GM19467 (cell line): ENCODE measurements at regions not wholly inside any gene's neighbourhood (a gene's known extent, or its start where the extent isn't known, plus 50 kb on each side); places are given as distances from the start of the nearest gene placed in this dataset.

Experiments used
- ATAC-seq: cut with Tn5 transposase; IDR thresholded peaks from one replicate; pipeline ENCODE4 v1.9.1; 2021; ENCODE audit warnings: mild to moderate bottlenecking, moderate library complexity; ENCODE audit not compliant: unreplicated experiment

DNA sequence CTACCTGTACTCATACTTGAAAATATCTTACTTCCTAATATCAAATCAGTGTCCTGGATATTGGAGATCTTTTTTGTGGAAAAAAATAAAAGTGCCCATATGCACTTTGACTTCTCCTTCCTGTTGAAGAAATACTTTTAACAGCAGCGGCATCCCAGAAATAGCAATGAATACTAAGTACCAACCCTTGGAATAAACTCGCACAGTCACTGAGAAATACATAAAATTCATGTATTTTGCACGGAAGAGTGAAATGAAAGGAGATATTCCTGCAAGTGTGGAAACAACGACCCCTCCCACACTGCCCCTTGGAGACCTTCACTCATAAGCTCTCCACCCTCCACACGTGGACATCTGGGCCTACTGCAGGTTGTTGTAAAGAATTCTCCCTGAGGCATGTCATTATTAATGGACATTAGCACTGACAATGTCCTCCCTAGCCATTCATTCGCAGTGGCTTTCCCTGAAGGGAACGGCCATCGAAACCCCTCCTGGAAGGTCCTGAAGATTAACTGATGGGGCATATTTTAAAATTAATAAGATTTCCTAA lies 407.6 kb upstream of the PFKP start:
- no peak for ATAC-seq

DNA sequence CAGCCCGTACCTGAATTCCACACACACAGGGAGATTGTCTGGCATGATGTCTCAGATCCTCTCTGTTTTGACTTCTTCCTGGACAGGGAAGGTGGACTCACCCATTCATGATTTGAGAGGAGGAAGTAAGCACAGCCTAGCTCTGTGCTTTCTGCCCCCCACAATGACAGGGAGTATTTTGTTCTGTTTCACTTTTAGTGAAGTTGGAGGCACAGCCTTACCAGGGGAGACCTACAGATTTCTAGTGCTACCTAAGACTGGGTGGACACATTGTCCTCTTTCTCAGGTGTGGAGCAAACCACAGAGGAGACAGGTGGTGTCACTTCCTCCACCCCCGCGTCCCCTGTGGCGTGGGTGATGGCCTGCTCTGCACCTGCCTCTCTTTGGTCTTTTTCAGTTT lies 408.6 kb upstream of the PFKP start:
- no peak for ATAC-seq

- ATAC-seq: no peak
Observed at GRCh38 chr10:2650328-2650727, 417.0 kb upstream of the PFKP start.

DNA sequence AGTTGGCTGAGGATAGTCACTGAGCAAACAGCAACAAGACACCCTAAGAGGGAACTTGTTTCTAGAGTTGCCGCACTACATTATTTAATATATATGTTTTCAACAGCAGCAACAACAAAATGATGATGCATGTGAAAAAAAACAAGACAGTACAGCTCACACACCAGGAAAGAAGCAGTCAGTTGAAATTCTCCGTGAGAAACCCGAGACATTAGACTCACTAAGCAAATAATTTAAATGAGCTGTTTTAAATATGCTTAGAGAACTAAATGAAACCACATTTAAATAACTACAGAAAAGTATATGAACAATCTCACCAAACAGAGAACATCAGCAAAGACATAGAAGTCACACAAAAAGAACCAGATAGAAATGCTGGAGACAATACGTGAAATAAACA lies 426.3 kb upstream of the PFKP start:
- ATAC-seq: no peak

DNA sequence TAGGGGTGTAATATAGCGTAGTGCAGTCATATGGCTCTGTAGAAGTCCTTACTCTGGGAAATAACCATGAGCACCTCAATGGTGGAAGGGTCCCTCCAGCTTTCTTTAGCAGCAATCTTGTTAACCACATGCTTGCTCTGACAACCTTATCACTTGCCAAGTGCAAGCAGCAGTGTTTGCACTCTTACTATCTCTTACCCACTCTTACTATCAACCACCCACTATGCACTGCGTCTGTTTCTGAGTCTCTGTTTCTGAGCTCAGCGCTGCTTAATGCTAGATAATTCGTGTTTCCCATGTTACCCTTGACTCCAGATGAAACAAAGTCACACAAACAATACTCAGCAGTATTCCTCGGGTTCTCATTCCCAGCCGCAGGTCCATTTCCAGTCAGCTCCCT lies 433.7 kb upstream of the PFKP start:
- no peak for ATAC-seq

- ATAC-seq: no peak
Observed at GRCh38 chr10:2631557-2632205, 435.7 kb upstream of the PFKP start.

DNA sequence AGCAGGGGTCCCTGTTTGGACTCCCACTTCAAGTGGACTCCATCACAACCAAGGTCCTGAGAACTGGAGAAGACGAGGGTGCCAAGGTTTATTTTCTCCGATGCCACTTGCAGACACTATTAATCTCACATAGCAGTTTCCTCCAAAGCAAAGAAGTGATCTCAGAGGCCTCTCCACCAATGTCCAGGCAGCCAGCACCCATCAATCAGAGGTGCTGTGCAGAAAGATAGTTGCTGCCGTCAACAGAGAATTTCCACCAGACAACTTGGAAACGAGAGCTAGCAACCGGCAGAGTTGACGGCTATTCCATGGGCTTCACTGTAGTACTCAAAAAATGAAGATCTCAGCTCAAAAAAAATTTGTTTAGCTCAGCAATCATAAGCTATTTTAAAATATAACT lies 438.6 kb upstream of the PFKP start:
- no peak for ATAC-seq

- no peak for ATAC-seq
Observed at GRCh38 chr10:2627969-2628368, 439.4 kb upstream of the PFKP start.

DNA sequence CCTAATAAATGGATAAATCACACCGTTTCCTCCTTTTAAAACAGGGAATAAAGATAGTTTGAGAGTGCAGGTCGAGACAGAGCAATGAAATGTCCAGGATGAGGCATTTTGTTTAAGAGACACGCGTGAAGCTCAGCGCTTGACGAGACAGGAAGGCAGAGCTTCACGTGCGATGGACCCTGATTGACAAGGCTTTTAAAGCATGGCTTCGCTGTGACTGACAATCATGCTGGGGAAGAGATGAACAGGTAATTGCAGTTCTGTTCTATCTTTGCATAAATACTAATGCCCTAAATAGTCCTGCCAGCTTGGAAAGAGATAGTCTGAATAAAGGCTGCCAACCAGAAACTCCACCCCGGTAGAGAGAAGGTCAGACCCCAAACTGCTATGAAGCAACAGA lies 442.3 kb upstream of the PFKP start:
- ATAC-seq: no peak

GRCh38 chr10:2623675-2624274 lies 443.6 kb upstream of the PFKP start:
- no peak for ATAC-seq

- ATAC-seq: no peak
Observed at GRCh38 chr10:2620827-2621521, 446.4 kb upstream of the PFKP start.

DNA sequence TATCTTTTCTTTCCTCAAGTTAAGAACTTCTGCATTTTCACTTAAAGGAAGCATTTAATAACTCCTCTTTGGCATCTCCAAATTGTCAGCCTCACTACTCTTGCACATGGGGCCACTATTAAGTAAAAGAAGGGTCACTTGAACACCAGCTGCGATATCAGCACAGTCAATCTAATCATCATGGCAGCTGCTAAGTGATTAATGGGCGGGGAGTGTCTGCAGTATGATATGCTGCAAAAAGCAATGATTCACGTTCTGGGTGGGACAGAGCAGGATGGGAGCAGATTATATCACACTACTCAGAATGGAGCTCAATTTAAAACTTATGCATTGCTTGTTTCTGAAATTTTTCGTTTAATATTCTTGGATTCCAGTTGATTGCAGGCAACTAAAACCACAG lies 447.4 kb upstream of the PFKP start:
- no peak for ATAC-seq

- no peak for ATAC-seq
Observed at GRCh38 chr10:2619472-2619871, 447.9 kb upstream of the PFKP start.

- no peak for ATAC-seq
Observed at GRCh38 chr10:2618690-2619089, 448.7 kb upstream of the PFKP start.

DNA sequence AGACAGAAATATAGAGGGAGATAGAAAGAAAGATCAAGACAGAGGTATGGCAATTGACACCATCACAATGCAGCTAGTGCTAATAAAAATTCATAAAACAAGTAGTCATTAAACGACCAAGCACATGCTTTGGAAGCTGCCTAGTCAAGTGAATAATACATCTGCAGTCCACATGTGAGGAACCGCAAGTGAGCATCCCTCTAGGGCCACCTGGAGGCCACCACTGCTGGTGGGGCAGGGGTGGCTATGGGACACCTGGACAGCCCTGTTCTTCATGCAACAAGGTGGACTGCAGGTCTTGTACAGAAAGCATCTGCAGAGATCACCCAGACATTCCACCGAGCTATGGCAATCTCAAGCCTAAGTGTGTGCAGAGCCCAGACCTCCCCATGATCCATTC lies 451.1 kb upstream of the PFKP start:
- ATAC-seq: no peak

DNA sequence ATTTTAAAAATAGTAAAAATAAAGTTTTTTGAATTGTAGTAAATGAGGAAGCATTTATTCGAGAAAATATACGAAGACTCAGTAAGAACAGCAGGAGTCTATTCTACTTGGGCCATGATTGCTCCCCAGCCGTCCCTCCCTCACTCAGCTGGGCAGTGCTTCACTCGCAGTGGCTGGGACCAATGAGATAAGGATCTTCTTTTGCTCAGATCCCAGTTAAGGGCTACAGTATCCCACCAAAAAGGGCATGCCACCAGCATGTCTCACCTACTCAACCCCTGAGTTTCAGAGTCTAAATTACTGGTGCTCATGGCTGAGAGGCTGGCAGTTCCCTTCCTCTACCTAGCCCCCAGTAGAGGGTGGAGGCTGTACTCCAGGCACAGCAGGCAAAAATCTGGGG lies 455.7 kb upstream of the PFKP start:
- no peak for ATAC-seq

GRCh38 chr10:2610946-2611345 lies 456.4 kb upstream of the PFKP start:
- ATAC-seq: no peak

DNA sequence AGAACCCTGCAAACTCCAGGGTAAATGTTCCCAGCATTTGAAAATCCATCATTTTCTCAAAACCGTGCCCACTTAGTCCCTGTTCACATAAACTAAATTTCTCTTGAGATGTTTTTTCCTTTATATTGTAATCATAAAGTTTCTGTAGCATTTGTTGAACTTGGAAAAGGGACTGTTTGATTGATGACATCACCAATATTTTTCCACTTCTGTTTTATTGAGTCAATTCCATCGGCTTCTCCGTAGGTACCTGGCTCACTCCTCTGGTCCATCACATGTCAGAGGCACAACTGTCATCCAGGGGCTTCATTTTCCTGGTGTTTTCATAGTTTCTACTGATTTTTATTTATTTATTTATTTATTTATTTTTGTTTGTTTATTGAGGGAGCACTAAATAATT lies 462.5 kb upstream of the PFKP start:
- ATAC-seq: no peak

GRCh38 chr10:2599571-2599970 lies 467.8 kb upstream of the PFKP start:
- no peak for ATAC-seq

- ATAC-seq: no peak
Observed at GRCh38 chr10:2592360-2593160, 474.8 kb upstream of the PFKP start.

DNA sequence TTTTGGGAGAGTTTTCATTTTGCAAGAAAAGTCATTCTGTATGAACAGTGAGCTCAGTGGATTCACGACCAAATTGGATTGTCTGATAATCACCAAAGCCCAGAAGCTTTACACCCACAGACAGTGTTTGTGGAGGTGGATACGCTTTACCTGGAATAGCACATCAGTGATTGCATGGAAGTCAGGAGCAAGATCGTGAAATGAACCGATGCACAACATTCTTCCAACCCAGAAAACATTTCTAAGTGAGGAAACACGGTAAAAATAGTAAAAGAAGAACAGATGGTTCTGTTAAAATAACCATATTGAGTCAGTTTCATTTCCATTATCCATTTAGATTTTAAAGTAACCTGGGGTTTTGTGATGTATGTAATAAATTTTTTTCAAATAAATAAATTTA lies 478.2 kb upstream of the PFKP start:
- ATAC-seq: no peak
